Stimulated activated CD8-positive, alpha-beta memory T cell treated with anti-CD3 and anti-CD28 coated beads, Interleukin-4, amount 100 ng/mL, for 48 hours (primary cell): ENCODE measurements at regions not wholly inside any gene's neighbourhood (a gene's known extent, or its start where the extent isn't known, plus 50 kb on each side); places are given as distances from the start of the nearest gene placed in this dataset.

Experiments used
- DNase-seq: peaks from one replicate; pipeline ENCODE4 v3.0.0-alpha.2; 2020

GRCh38 chr3:148186881-148187280, 510.8 kb upstream of the AGTR1 start:
- no peak for DNase-seq

- no peak for DNase-seq
These were observed 510.4 kb upstream of the AGTR1 start for GRCh38 chr3:148187296-148187695.

DNA sequence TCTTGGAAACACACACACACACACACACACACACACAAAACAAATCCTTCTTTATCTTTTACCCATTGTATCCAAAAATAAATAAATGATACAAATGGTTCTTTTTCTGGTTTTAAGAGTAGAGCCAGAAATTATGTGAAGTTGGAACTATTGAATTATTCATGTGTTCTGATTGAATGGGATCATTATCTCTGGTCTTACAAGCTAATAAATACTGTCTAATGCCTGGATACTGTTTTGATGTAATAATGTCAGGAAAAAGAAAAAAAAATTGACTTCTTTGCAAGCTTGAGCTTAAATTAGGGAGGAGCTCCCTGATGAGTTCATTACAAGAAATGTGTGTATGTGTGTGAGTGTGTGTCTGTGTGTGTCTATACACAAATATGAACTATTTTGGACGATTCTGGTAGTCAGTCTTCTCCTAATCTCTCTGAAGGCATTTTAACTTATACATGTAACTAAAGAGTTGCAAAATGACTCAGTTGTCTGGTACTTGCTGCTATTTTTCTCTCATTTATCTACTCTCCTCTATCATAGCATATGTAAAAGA, 507.2 kb upstream of the AGTR1 start:
- no peak for DNase-seq

GRCh38 chr3:148191966-148192365, 505.7 kb upstream of the AGTR1 start:
- no peak for DNase-seq

- no peak for DNase-seq
These were observed 500.6 kb upstream of the AGTR1 start for GRCh38 chr3:148197061-148197460.

DNA sequence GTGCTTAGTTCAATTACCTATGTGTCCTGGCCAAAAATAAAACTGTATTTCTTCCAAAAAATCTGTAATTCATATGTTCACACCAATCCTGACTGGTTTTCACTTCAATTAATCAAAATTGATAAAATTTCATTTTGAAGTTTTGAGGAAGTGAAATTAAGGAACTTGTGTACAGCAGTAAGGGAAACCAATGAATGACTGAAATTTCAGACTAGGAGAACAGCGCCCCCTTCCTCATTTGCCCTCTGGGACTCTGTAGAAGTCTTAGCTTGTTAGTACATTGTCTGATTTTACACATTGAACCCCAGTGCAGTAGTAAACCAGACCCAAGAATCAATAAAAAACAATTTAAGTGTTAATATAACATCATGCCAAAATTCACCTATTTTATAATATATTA, 495.3 kb upstream of the AGTR1 start:
- DNase-seq = no peak

- DNase-seq = no peak
These were observed 494.2 kb upstream of the AGTR1 start for GRCh38 chr3:148203297-148204010.

- DNase-seq = no peak
These were observed 493.6 kb upstream of the AGTR1 start for GRCh38 chr3:148204131-148204530.

- DNase-seq = no peak
These were observed 491.7 kb upstream of the AGTR1 start for GRCh38 chr3:148205977-148206376.

DNA sequence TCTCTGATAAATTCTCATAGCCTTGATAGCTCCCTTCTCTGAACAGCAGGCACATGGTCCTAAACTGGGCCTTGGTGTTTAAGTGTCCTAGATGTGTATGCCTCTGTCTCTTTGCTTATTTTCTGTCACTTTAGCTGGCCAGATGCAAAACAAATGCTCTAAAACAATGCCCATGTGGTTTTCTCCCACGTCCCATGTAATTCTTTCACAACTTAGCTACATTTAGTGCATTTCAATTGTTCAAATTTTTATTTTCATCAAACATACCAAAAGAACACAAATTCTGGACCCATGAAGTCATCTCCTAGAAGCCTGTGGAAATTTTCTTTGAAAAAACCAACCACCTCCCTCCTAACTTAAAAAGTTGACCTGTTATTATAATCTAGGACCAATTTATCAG, 491.3 kb upstream of the AGTR1 start:
- DNase-seq = no peak

- no peak for DNase-seq
These were observed 488.7 kb upstream of the AGTR1 start for GRCh38 chr3:148208975-148209374.

DNA sequence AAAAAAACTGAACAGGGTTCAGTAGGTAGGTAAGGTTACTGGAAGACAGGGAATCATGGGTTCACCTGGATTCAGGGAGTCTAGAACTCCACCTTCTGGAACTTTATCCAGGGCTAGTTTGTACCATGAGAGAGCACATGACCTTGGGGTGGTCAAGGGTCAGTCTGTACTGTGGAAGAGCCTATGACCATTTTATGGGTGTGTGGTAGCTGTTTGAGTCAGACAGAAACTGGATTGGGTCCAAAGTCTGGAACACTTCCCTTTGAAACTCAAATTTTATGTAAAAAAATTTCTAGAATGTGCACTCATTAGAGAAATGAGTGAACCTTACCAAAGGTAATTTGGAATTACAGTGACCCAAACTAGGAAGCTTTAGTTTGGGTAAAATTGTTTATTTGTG, 486.0 kb upstream of the AGTR1 start:
- no peak for DNase-seq

DNA sequence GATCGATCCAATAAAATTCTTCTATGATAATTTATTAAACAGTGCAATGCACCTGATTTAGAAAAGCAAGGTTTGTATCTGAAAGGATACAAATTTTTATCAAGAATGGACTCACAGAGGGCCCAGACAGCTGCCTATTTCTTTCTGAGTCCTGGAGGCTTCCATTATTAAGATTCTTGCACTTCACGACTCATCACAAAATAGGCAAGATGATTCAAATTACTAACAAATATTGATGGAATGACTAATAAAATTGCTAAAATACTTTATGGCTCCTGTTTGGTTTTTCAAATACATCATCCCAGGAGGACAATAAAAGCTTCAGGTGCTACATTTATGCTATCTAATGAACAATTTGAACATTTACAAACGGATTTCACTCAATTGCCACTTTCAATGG, 483.0 kb upstream of the AGTR1 start:
- no peak for DNase-seq

- DNase-seq = no peak
These were observed 480.4 kb upstream of the AGTR1 start for GRCh38 chr3:148217317-148217716.

GRCh38 chr3:148218222-148218621, 479.5 kb upstream of the AGTR1 start:
- no peak for DNase-seq

- DNase-seq = no peak
These were observed 477.7 kb upstream of the AGTR1 start for GRCh38 chr3:148219999-148220398.

- DNase-seq = no peak
These were observed 476.4 kb upstream of the AGTR1 start for GRCh38 chr3:148221303-148221702.

DNA sequence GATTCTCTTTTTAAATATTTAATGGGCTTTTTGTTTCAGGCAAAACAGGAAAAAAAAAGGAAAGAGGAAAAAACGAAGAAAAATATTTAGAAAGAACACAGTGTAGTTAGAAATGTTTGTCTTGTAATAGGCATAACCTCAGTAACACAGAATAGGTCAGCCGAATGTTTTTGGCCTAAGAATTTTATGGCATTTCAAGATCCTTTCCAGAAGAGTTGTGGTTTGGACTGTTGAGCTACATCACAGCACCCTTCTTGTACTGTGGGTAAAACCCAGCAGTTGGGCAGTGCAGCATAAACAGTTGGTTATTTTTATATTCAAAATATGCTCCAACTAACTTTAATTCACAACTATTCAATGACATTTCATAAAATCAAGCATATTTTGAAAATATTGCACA, 474.4 kb upstream of the AGTR1 start:
- DNase-seq = no peak

- DNase-seq = no peak
These were observed 471.5 kb upstream of the AGTR1 start for GRCh38 chr3:148226246-148226645.

DNA sequence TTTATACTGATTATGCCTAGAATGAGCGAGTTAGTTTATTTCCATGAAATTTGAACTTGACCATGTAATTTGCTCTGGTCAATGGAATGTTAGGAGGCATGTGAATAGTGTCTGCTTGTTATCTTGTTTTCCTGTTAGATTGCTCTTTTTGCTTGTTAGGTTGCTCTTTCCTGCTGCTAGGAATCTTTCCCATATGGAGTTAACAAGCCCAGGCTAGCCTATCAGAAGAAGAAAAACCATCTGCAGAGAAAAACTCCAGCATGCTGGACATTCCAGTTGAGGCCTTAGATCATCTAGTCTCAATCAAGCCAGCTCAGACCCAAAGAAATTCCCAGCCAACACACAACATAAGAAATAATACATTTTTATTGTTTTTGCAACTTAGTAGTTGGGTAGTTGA, 470.2 kb upstream of the AGTR1 start:
- no peak for DNase-seq

- no peak for DNase-seq
These were observed 468.6 kb upstream of the AGTR1 start for GRCh38 chr3:148229107-148229506.

DNA sequence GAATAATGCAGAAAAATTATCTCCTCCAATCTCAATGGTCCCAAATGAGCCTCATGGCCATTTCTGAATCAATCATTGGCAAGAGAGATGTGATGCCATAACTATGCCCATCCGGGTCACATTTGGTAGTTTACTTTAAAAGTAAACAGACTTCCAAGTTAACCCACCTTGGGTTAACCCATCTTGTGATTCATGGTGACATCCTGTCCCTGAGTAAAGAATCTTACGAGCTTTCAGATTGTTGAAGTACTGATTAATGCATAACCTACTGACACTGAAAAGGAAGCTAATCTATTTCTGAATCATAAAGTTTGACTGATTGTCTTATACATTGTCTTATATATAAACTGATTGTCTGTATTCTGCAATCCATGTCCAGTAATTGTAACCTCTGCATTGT, 467.2 kb upstream of the AGTR1 start:
- no peak for DNase-seq

DNA sequence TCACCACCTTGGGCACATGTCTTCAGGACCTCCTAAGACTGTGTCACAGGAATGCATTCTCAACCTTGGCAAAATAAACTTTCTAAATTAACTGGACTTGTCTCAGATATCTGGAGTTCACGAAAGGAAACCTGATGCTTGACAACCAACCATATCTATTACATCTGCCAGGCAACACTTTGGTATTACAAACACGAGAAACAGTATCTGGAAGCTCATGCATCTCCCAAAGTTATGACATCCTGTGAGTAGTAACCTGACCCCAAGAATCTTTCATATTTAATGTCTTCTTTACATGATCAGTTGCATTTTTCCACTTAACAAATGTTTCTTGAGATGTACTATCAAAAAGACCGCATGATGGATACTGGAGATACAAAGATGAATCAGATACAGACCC, 465.3 kb upstream of the AGTR1 start:
- DNase-seq = no peak

GRCh38 chr3:148233403-148233802, 464.3 kb upstream of the AGTR1 start:
- DNase-seq = no peak

GRCh38 chr3:148234536-148234935, 463.2 kb upstream of the AGTR1 start:
- DNase-seq = no peak
